ENCODE measurements at regions not wholly inside any gene's neighbourhood (a gene's known extent, or its start where the extent isn't known, plus 50 kb on each side); places are given as distances from the start of the nearest gene placed in this dataset.

DNA sequence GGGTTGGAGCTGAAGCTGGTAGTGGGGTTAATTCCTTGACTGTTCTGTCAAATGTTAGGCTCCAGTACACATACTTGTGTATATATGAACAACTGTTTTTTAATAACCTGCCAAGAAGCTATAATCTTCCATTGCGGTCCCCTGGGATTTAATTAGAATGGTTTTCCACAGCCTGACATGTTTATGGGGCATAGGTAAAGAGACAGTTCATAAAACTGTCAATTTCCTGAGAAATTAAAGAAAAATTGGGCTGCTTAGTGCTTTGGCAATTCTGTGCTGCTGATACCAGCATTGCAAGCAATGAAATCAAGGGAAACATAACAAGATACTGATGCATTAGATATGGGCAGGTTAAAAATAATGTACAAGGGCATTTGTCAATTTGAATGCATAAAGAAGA lies 314.1 kb upstream of the SLC35B3 start:
- Mint-ChIP-seq H3K27ac (no peak overlapping the region), H3K4me1 (peaks cover 0 to 1% (median 0%) of the 10 kb centered on the region in 4 donors), H3K36me3 (no peaks in the 10 kb centered on the region), H3K27me3 (no peaks in the 10 kb centered on the region), H3K9me3 (peaks cover 2 to 17% (median 11%) of the 10 kb centered on the region in 8 donors), H3K4me3 (no peak overlapping the region)
- ChIA-PET POLR2A (ENCODE audit: partially characterized antibody) (no interaction called here), CTCF (ENCODE audit: partially characterized antibody) (interaction anchor here (1.3 kb wide), 1 partner anchor 36 kb away, joined by 3 read pairs; no protein-coding TSS in a partner anchor)
- no peak overlapping the region for H3K4me3 ChIP-seq (ENCODE audit: low read length in 2 of 2)
- no peak for DNase-seq
- no peaks in the 10 kb centered on the region for H3K4me1 ChIP-seq (ENCODE audit: insufficient read depth, low read length)
- no peaks in the 10 kb centered on the region for H3K9me3 ChIP-seq (ENCODE audit: control insufficient read depth in 1 of 2, low read length in 2 of 2)
- H3K27ac ChIP-seq (ENCODE audit: low read depth, low read length): no peak overlapping the region
- intact Hi-C loops (cut with micrococcal nuclease): no loop called here
- H3K27me3 ChIP-seq (ENCODE audit: insufficient read depth, low read length): no peaks in the 10 kb centered on the region
- H3K36me3 ChIP-seq (ENCODE audit: insufficient read depth, low read length): no peaks in the 10 kb centered on the region

- Histone ChIP-seq H3K9me3 (ENCODE audit: control insufficient read depth in 1 of 2, low read length in 2 of 2) (no peaks in the 10 kb centered on the region), H3K27me3 (ENCODE audit: insufficient read depth, low read length) (no peaks in the 10 kb centered on the region), H3K27ac (ENCODE audit: low read depth, low read length) (no peak overlapping the region), H3K4me1 (ENCODE audit: insufficient read depth, low read length) (no peaks in the 10 kb centered on the region), H3K4me3 (ENCODE audit: low read length in 2 of 2) (no peak overlapping the region), H3K36me3 (ENCODE audit: insufficient read depth, low read length) (no peaks in the 10 kb centered on the region)
- DNase-seq: no peak
- Mint-ChIP-seq H3K36me3 (no peaks in the 10 kb centered on the region), H3K9me3 (peaks cover 0 to 22% (median 15%) of the 10 kb centered on the region in 8 donors), H3K4me1 (peaks cover 0 to 11% (median 10%) of the 10 kb centered on the region in 4 donors), H3K27ac (peak overlapping the region in 3 of 7 donors; percentile 6 to 38 (median 7)), H3K27me3 (no peaks in the 10 kb centered on the region), H3K4me3 (peak overlapping the region; percentile 35 to 79 (median 58))
- intact Hi-C loops (cut with micrococcal nuclease): no loop called here
- ChIA-PET POLR2A (ENCODE audit: partially characterized antibody) (no interaction called here), CTCF (ENCODE audit: partially characterized antibody) (no interaction called here)
Measured at GRCh38 chr6:8743170-8743745, 307.9 kb upstream of the SLC35B3 start.

DNA sequence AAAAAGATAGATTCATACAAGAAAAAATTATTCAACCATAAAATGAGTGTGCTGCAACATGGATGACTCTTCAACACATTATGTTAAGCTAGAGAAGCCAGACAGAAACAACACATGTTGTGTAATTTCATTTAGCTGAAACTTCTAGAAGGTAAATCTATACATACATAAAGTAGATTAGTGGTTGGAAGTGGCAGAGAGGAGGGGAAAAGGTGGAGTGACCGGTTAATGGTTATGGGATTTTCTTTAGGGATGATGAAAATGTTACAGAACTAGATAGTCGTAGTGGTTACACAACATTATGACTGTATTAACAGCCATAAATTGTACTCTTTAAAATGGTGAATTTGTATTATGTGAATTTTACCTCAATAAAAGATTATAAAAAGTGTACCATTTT lies 304.1 kb upstream of the SLC35B3 start:
- Mint-ChIP-seq H3K36me3 (no peaks in the 10 kb centered on the region), H3K4me3 (no peak overlapping the region), H3K9me3 (peaks cover 0 to 36% (median 16%) of the 10 kb centered on the region in 8 donors), H3K4me1 (peaks cover 0 to 10% (median 10%) of the 10 kb centered on the region in 4 donors), H3K27me3 (no peaks in the 10 kb centered on the region), H3K27ac (no peak overlapping the region)
- H3K27me3 ChIP-seq (ENCODE audit: insufficient read depth, low read length): no peaks in the 10 kb centered on the region
- H3K4me1 ChIP-seq (ENCODE audit: insufficient read depth, low read length): no peaks in the 10 kb centered on the region
- H3K36me3 ChIP-seq (ENCODE audit: insufficient read depth, low read length): no peaks in the 10 kb centered on the region
- no peak overlapping the region for H3K27ac ChIP-seq (ENCODE audit: low read depth, low read length)
- H3K9me3 ChIP-seq (ENCODE audit: control insufficient read depth in 1 of 2, low read length in 2 of 2): no peaks in the 10 kb centered on the region
- ChIA-PET CTCF (ENCODE audit: partially characterized antibody) (no interaction called here), POLR2A (ENCODE audit: partially characterized antibody) (no interaction called here)
- DNase-seq: no peak
- intact Hi-C loops (cut with micrococcal nuclease): no loop called here
- H3K4me3 ChIP-seq (ENCODE audit: low read length in 2 of 2): no peak overlapping the region

GRCh38 chr6:8738951-8739350 lies 303.6 kb upstream of the SLC35B3 start:
- Mint-ChIP-seq H3K4me3 (no peak overlapping the region), H3K27ac (no peak overlapping the region), H3K27me3 (no peaks in the 10 kb centered on the region), H3K9me3 (peaks cover under 1 to 36% (median 16%) of the 10 kb centered on the region in 8 donors), H3K36me3 (no peaks in the 10 kb centered on the region), H3K4me1 (peaks cover 0 to 10% (median 10%) of the 10 kb centered on the region in 4 donors)
- H3K9me3 ChIP-seq (ENCODE audit: control insufficient read depth in 1 of 2, low read length in 2 of 2): no peaks in the 10 kb centered on the region
- H3K27ac ChIP-seq (ENCODE audit: low read depth, low read length): no peak overlapping the region
- no peaks in the 10 kb centered on the region for H3K27me3 ChIP-seq (ENCODE audit: insufficient read depth, low read length)
- intact Hi-C loops (cut with micrococcal nuclease): no loop called here
- ChIA-PET POLR2A (ENCODE audit: partially characterized antibody) (no interaction called here), CTCF (ENCODE audit: partially characterized antibody) (no interaction called here)
- no peaks in the 10 kb centered on the region for H3K36me3 ChIP-seq (ENCODE audit: insufficient read depth, low read length)
- H3K4me1 ChIP-seq (ENCODE audit: insufficient read depth, low read length): no peaks in the 10 kb centered on the region
- DNase-seq: no peak
- H3K4me3 ChIP-seq (ENCODE audit: low read length in 2 of 2): no peak overlapping the region

- no peak for DNase-seq
- intact Hi-C loops (cut with micrococcal nuclease): no loop called here
- H3K9me3 Mint-ChIP-seq: peaks cover 5 to 32% (median 17%) of the 10 kb centered on the region in 8 donors
- ChIA-PET CTCF (ENCODE audit: partially characterized antibody) (no interaction called here), POLR2A (ENCODE audit: partially characterized antibody) (no interaction called here)
- H3K4me3 Mint-ChIP-seq: no peak overlapping the region
- H3K36me3 Mint-ChIP-seq: no peaks in the 10 kb centered on the region
- Histone ChIP-seq H3K4me3 (ENCODE audit: low read length in 2 of 2) (no peak overlapping the region), H3K27ac (ENCODE audit: low read depth, low read length) (no peak overlapping the region), H3K27me3 (ENCODE audit: insufficient read depth, low read length) (no peaks in the 10 kb centered on the region), H3K4me1 (ENCODE audit: insufficient read depth, low read length) (no peaks in the 10 kb centered on the region), H3K9me3 (ENCODE audit: control insufficient read depth in 1 of 2, low read length in 2 of 2) (no peaks in the 10 kb centered on the region), H3K36me3 (ENCODE audit: insufficient read depth, low read length) (no peaks in the 10 kb centered on the region)
- H3K4me1 Mint-ChIP-seq: no peaks in the 10 kb centered on the region
- H3K27me3 Mint-ChIP-seq: no peaks in the 10 kb centered on the region
- H3K27ac Mint-ChIP-seq: no peak overlapping the region
Measured at GRCh38 chr6:8736156-8736895, 301.0 kb upstream of the SLC35B3 start.

DNA sequence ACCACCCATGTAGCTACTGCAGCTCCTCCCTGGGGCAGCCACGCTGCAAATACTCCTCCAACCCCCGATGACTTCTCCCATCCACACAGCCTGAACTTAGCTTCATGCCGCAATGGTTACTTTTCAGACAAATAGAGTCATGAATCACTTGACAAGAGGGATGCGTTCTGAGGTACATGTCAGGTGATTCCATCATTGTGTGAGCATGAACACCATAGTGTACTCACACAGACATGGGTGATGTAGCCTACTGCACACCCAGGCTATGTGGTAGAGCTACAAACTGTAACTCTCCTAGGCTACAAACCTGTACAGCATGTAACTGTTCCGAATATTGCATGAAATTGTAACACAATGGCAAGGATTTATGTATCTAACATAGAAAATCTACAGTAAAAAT lies 298.5 kb upstream of the SLC35B3 start:
- Mint-ChIP-seq H3K4me1 (no peaks in the 10 kb centered on the region), H3K27me3 (no peaks in the 10 kb centered on the region), H3K27ac (no peak overlapping the region), H3K36me3 (no peaks in the 10 kb centered on the region), H3K9me3 (peaks cover 0 to 19% (median 10%) of the 10 kb centered on the region in 8 donors), H3K4me3 (no peak overlapping the region)
- no peak for DNase-seq
- Histone ChIP-seq H3K27me3 (ENCODE audit: insufficient read depth, low read length) (no peaks in the 10 kb centered on the region), H3K27ac (ENCODE audit: low read depth, low read length) (no peak overlapping the region), H3K4me1 (ENCODE audit: insufficient read depth, low read length) (no peaks in the 10 kb centered on the region), H3K9me3 (ENCODE audit: control insufficient read depth in 1 of 2, low read length in 2 of 2) (no peaks in the 10 kb centered on the region), H3K36me3 (ENCODE audit: insufficient read depth, low read length) (no peaks in the 10 kb centered on the region), H3K4me3 (ENCODE audit: low read length in 2 of 2) (no peak overlapping the region)
- POLR2A ChIA-PET (ENCODE audit: partially characterized antibody): no interaction called here
- CTCF ChIA-PET (ENCODE audit: partially characterized antibody): no interaction called here
- intact Hi-C loops (cut with micrococcal nuclease): no loop called here

GRCh38 chr6:8731874-8732273 lies 296.5 kb upstream of the SLC35B3 start:
- intact Hi-C loops (cut with micrococcal nuclease): no loop called here
- H3K36me3 Mint-ChIP-seq: no peaks in the 10 kb centered on the region
- POLR2A ChIA-PET (ENCODE audit: partially characterized antibody): no interaction called here
- H3K9me3 Mint-ChIP-seq: peaks cover 0 to 17% (median 7%) of the 10 kb centered on the region in 8 donors
- no peak overlapping the region for H3K27ac Mint-ChIP-seq
- no peaks in the 10 kb centered on the region for H3K27me3 Mint-ChIP-seq
- H3K4me1 Mint-ChIP-seq: no peaks in the 10 kb centered on the region
- CTCF ChIA-PET (ENCODE audit: partially characterized antibody): no interaction called here
- H3K4me3 Mint-ChIP-seq: no peak overlapping the region
- Histone ChIP-seq H3K9me3 (ENCODE audit: control insufficient read depth in 1 of 2, low read length in 2 of 2) (no peaks in the 10 kb centered on the region), H3K4me3 (ENCODE audit: low read length in 2 of 2) (no peak overlapping the region), H3K27me3 (ENCODE audit: insufficient read depth, low read length) (no peaks in the 10 kb centered on the region), H3K27ac (ENCODE audit: low read depth, low read length) (no peak overlapping the region), H3K4me1 (ENCODE audit: insufficient read depth, low read length) (no peaks in the 10 kb centered on the region), H3K36me3 (ENCODE audit: insufficient read depth, low read length) (no peaks in the 10 kb centered on the region)
- DNase-seq: no peak
